NT2/D1 (cell line): ENCODE measurements at regions not wholly inside any gene's neighbourhood (a gene's known extent, or its start where the extent isn't known, plus 50 kb on each side); places are given as distances from the start of the nearest gene placed in this dataset.

Experiments
- DNase-seq: peaks from one replicate; pipeline ENCODE4 v3.0.0-alpha.2; 2011; ENCODE audit warnings: low read depth, low spot score
- H3K27me3 ChIP-seq: 2 replicates; pipeline ENCODE4 v1.6.0; 2011; ENCODE audit warnings: mild to moderate bottlenecking; ENCODE audit not compliant: insufficient read length, insufficient read depth
- H3K36me3 ChIP-seq: 2 replicates; pipeline ENCODE4 v1.6.1; 2011; ENCODE audit warnings: mild to moderate bottlenecking, low read length, mixed read lengths; ENCODE audit not compliant: insufficient read depth, insufficient read length
- H3K4me1 ChIP-seq: 2 replicates; pipeline ENCODE4 v1.5.1; 2011; ENCODE audit not compliant: insufficient read depth, insufficient read length
- H3K4me3 ChIP-seq: 2 replicates; pipeline ENCODE4 v1.5.1; 2011; ENCODE audit warnings: low read depth; ENCODE audit not compliant: insufficient read length
- H3K9ac ChIP-seq: 2 replicates; pipeline ENCODE4 v1.6.0; 2011; ENCODE audit warnings: low read depth; ENCODE audit not compliant: insufficient read length
- H3K9me3 ChIP-seq: 2 replicates; pipeline ENCODE4 v1.5.1; 2011; ENCODE audit warnings: mild to moderate bottlenecking, low read length; ENCODE audit not compliant: insufficient read depth
- SUZ12 ChIP-seq: IDR thresholded peaks from 2 replicates; pipeline ENCODE4 v1.6.1; 2011; ENCODE audit not compliant: insufficient read length, insufficient read depth; ENCODE audit errors: extremely low read depth
- YY1 ChIP-seq: IDR thresholded peaks from 2 replicates; pipeline ENCODE4 v1.6.1; 2011; ENCODE audit not compliant: insufficient read length, insufficient read depth
- ZNF274 ChIP-seq: IDR thresholded peaks from 2 replicates; pipeline ENCODE4 v1.6.1; 2011; ENCODE audit warnings: mild to moderate bottlenecking, low read depth, low read length

- Histone ChIP-seq H3K9me3 (no peaks in the 10 kb centered on the region), H3K4me1 (no peaks in the 10 kb centered on the region), H3K36me3 (no peaks in the 10 kb centered on the region), H3K9ac (no peak overlapping the region), H3K4me3 (no peak overlapping the region), H3K27me3 (no peaks in the 10 kb centered on the region)
- DNase-seq = no peak
- TF ChIP-seq YY1 (no peak), ZNF274 (no peak)
Measured at GRCh38 chr3:162525771-162526170, 1029.2 kb downstream of the OTOL1 start.

- TF ChIP-seq YY1 (no peak), ZNF274 (no peak), SUZ12 (no peak)
- no peaks in the 10 kb centered on the region for H3K4me1 ChIP-seq
- no peak overlapping the region for H3K9ac ChIP-seq
- H3K27me3 ChIP-seq = no peaks in the 10 kb centered on the region
- no peak for DNase-seq
- no peaks in the 10 kb centered on the region for H3K36me3 ChIP-seq
- H3K4me3 ChIP-seq = no peak overlapping the region
- H3K9me3 ChIP-seq = no peaks in the 10 kb centered on the region
Measured at GRCh38 chr3:162534431-162534830, 1037.8 kb downstream of the OTOL1 start.

GRCh38 chr3:162538491-162538890 is 1041.9 kb downstream of the OTOL1 start:
- TF ChIP-seq SUZ12 (no peak), ZNF274 (no peak), YY1 (no peak)
- H3K36me3 ChIP-seq = no peaks in the 10 kb centered on the region
- no peaks in the 10 kb centered on the region for H3K4me1 ChIP-seq
- no peaks in the 10 kb centered on the region for H3K27me3 ChIP-seq
- DNase-seq = no peak
- no peaks in the 10 kb centered on the region for H3K9me3 ChIP-seq
- H3K4me3 ChIP-seq = no peak overlapping the region
- no peak overlapping the region for H3K9ac ChIP-seq

GRCh38 chr3:162538906-162539305 is 1042.3 kb downstream of the OTOL1 start:
- Histone ChIP-seq H3K4me3 (no peak overlapping the region), H3K4me1 (no peaks in the 10 kb centered on the region), H3K9me3 (no peaks in the 10 kb centered on the region), H3K27me3 (no peaks in the 10 kb centered on the region), H3K36me3 (no peaks in the 10 kb centered on the region), H3K9ac (no peak overlapping the region)
- TF ChIP-seq YY1 (no peak), SUZ12 (no peak), ZNF274 (no peak)
- no peak for DNase-seq

GRCh38 chr3:162540421-162540820 is 1043.8 kb downstream of the OTOL1 start:
- no peak for DNase-seq
- H3K4me3 ChIP-seq = no peak overlapping the region
- H3K36me3 ChIP-seq = no peaks in the 10 kb centered on the region
- H3K27me3 ChIP-seq = no peaks in the 10 kb centered on the region
- no peaks in the 10 kb centered on the region for H3K4me1 ChIP-seq
- H3K9ac ChIP-seq = no peak overlapping the region
- TF ChIP-seq ZNF274 = no peak
- no peaks in the 10 kb centered on the region for H3K9me3 ChIP-seq

- Histone ChIP-seq H3K4me3 (no peak overlapping the region), H3K4me1 (no peaks in the 10 kb centered on the region), H3K36me3 (no peaks in the 10 kb centered on the region), H3K9ac (no peak overlapping the region), H3K9me3 (no peaks in the 10 kb centered on the region), H3K27me3 (no peaks in the 10 kb centered on the region)
- TF ChIP-seq ZNF274 = no peak
- no peak for TF ChIP-seq SUZ12
- TF ChIP-seq YY1 = no peak
- DNase-seq = no peak
Measured at GRCh38 chr3:162541923-162542322, 1045.3 kb downstream of the OTOL1 start.

- Histone ChIP-seq H3K4me1 (no peaks in the 10 kb centered on the region), H3K9me3 (peaks cover 6% of the 10 kb centered on the region), H3K27me3 (no peaks in the 10 kb centered on the region), H3K9ac (no peak overlapping the region), H3K36me3 (no peaks in the 10 kb centered on the region), H3K4me3 (no peak overlapping the region)
- DNase-seq = no peak
- no peak for TF ChIP-seq SUZ12
- no peak for TF ChIP-seq ZNF274
- TF ChIP-seq YY1 = no peak
Measured at GRCh38 chr3:162544246-162544645, 1047.6 kb downstream of the OTOL1 start.

- H3K36me3 ChIP-seq = no peaks in the 10 kb centered on the region
- H3K4me3 ChIP-seq = no peak overlapping the region
- H3K9ac ChIP-seq = no peak overlapping the region
- DNase-seq = no peak
- H3K9me3 ChIP-seq = peaks cover 11% of the 10 kb centered on the region
- no peaks in the 10 kb centered on the region for H3K27me3 ChIP-seq
- H3K4me1 ChIP-seq = no peaks in the 10 kb centered on the region
- TF ChIP-seq SUZ12 = no peak
- TF ChIP-seq ZNF274 = no peak
- TF ChIP-seq YY1 = no peak
Measured at GRCh38 chr3:162546910-162547309, 1050.3 kb downstream of the OTOL1 start.
